K562 (cell line): ENCODE measurements at regions not wholly inside any gene's neighbourhood (a gene's known extent, or its start where the extent isn't known, plus 50 kb on each side); places are given as distances from the start of the nearest gene placed in this dataset.
A peak's percentile ranks its signal among the peaks of the same experiment; 100 is the strongest.

Experiments used
- ATAC-seq: fragments of 200-7000 bp; cut with Tn5 transposase; 3 replicates; pipeline ENCODE4 v1.9.1; 2020; ENCODE audit warnings: moderate library complexity
- BruUV-seq: library from RNA; stranded (reverse); fragments of 400-500 nt; replicated peaks from 2 replicates; lab custom pipeline; 2021; lab: Mats Ljungman, UMichigan
- CTCF ChIA-PET: fragments of 300-600 bp; formaldehyde crosslinking; extraction: SDS; loops from one replicate; lab custom pipeline; 2021; ENCODE audit warnings: low intra/inter-chr PET ratio; lab: Yijun Ruan, JAX
- POLR2A ChIA-PET: fragments of 300-600, 350-650 bp; sonication (Branson Sonifier 250); formaldehyde crosslinking; extraction: SDS; loops from one replicate; lab custom pipeline; 2021; ENCODE audit warnings: antibody characterized with exemption, inconsistent platforms; lab: Yijun Ruan, JAX
- DNase-seq, 4 experiments: peaks; one replicate each; pipeline versions ENCODE4 v3.0.0 to v3.0.0-alpha.2; 2011 to 2018; ENCODE audit warnings: low spot score in 3 of 4, mixed read lengths in 3 of 4; ENCODE audit errors: extremely low read depth in 1 of 4
- FAIRE-seq: peaks from 2 replicates; lab custom pipeline; 2011; peaks lifted over from hg19 to GRCh38; lab: Jason Lieb, UNC
- H2AFZ ChIP-seq: 2 replicates; pipeline ENCODE4 v1.6.0; 2011; ENCODE audit warnings: low read depth, low read length, control low read depth, inconsistent platforms
- H3K27ac ChIP-seq: fragments of 200-600 bp; 3 replicates; pipeline ENCODE4 v1.8.0; 2011; ENCODE audit warnings: low read depth, mild to moderate bottlenecking, control low read depth, inconsistent platforms, low read length, moderate library complexity, mixed read lengths; ENCODE audit errors: extremely low read depth
- H3K27me3 ChIP-seq, 2 experiments: fragments of 300-600 bp in 1 of 2; 2 replicates in 1 of 2; 3 replicates in 1 of 2; pipeline versions ENCODE4 v1.6.0 to v1.8.0; 2011; ENCODE audit warnings: inconsistent platforms in 2 of 2, low read length in 2 of 2, mild to moderate bottlenecking in 1 of 2, mixed read lengths in 1 of 2, moderate library complexity in 1 of 2; ENCODE audit not compliant: control insufficient read depth in 2 of 2, insufficient read depth in 2 of 2
- H3K36me3 ChIP-seq: fragments of 300-600 bp; 3 replicates; pipeline ENCODE4 v1.8.0; 2011; ENCODE audit warnings: mild to moderate bottlenecking, low read length, inconsistent platforms; ENCODE audit not compliant: control insufficient read depth, insufficient read depth
- H3K4me1 ChIP-seq, 2 experiments: fragments of 200-600 bp in 1 of 2; replicated peaks in 1 of 2; 2 replicates in 1 of 2; 3 replicates in 1 of 2; pipeline versions ENCODE4 v1.5.1 to v1.8.0; 2011; ENCODE audit warnings: inconsistent platforms in 2 of 2, low read length in 2 of 2, mild to moderate bottlenecking in 1 of 2, mixed read lengths in 1 of 2, moderate library complexity in 1 of 2; ENCODE audit not compliant: control insufficient read depth in 2 of 2, insufficient read depth in 2 of 2
- H3K4me2 ChIP-seq: 2 replicates; pipeline ENCODE4 v1.6.1; 2011; ENCODE audit warnings: low read length, control low read depth, inconsistent platforms, mixed read lengths; ENCODE audit not compliant: insufficient read depth
- H3K4me3 ChIP-seq: fragments of 200-600 bp; sonication (generic), shearing (Covaris generic); 2 replicates; pipeline ENCODE4 v1.5.1; 2016; ENCODE audit warnings: control low read depth, inconsistent platforms
- H3K79me2 ChIP-seq: fragments of 200-600 bp; 3 replicates; pipeline ENCODE4 v1.8.0; 2011; ENCODE audit warnings: low read length, inconsistent platforms; ENCODE audit not compliant: control insufficient read depth, insufficient read depth
- H3K9ac ChIP-seq, 2 experiments: 2 replicates each; pipeline versions ENCODE4 v1.6.0 to v1.6.1; 2011; ENCODE audit warnings: low read depth in 2 of 2, low read length in 2 of 2, control low read depth in 1 of 2, inconsistent platforms in 1 of 2, mild to moderate bottlenecking in 1 of 2, mixed read lengths in 1 of 2; ENCODE audit not compliant: insufficient read depth in 1 of 2
- H3K9me1 ChIP-seq: one replicate; pipeline ENCODE4 v1.6.0; 2011; ENCODE audit warnings: inconsistent platforms, mild to moderate bottlenecking, low read length, moderate library complexity; ENCODE audit not compliant: control insufficient read depth, insufficient read depth
- H3K9me3 ChIP-seq: replicated peaks from 2 replicates; pipeline ENCODE4 v1.5.1; 2011; ENCODE audit warnings: low read depth, low read length, inconsistent platforms; ENCODE audit not compliant: control insufficient read depth, insufficient read depth
- H4K20me1 ChIP-seq: replicated peaks from 2 replicates; pipeline ENCODE4 v1.6.1; 2011; ENCODE audit warnings: low read length, inconsistent platforms, mixed read lengths; ENCODE audit not compliant: control insufficient read depth, insufficient read depth
- EGR1 ChIP-seq: fragments of 450-650 bp; conservative IDR thresholded peaks from 2 replicates; pipeline ENCODE4 v1.6.1; 2017; ENCODE audit warnings: mild to moderate bottlenecking
- WGBS: fragments of 100-300 bp; shearing (Covaris generic); methylation state at CpG from one replicate; pipeline ENCODE4 v1.1.6; 2016; ENCODE audit warnings: low coverage, mixed read lengths; ENCODE audit not compliant: insufficient coverage; ENCODE audit errors: missing lambda C conversion rate; 5-methylcytosine and 5-hydroxymethylcytosine counted together
- in situ Hi-C: fragments of 300-500 bp; cut with MboI; formaldehyde crosslinking; loops from 4 replicates; pipeline ENCODE4 v1.15.0; 2018; ENCODE audit warnings: inconsistent platforms, mixed read lengths
- intact Hi-C: fragments of 100-400 bp; cut with micrococcal nuclease; formaldehyde crosslinking; loops from 2 replicates; pipeline ENCODE4 v1.14.2; 2022
- TF ChIP-seq, protein P1 (sequence below): fragments of 250-450 bp; sonication (Bioruptor Pico); IDR thresholded peaks from 2 replicates; pipeline ENCODE4 v1.5.0; 2021
- TF ChIP-seq, protein P2 (sequence below): fragments of 450-650 bp; IDR thresholded peaks from 2 replicates; pipeline ENCODE4 v1.7.1; 2018; ENCODE audit warnings: mild to moderate bottlenecking, low read depth; ENCODE audit not compliant: partially characterized antibody

DNA sequence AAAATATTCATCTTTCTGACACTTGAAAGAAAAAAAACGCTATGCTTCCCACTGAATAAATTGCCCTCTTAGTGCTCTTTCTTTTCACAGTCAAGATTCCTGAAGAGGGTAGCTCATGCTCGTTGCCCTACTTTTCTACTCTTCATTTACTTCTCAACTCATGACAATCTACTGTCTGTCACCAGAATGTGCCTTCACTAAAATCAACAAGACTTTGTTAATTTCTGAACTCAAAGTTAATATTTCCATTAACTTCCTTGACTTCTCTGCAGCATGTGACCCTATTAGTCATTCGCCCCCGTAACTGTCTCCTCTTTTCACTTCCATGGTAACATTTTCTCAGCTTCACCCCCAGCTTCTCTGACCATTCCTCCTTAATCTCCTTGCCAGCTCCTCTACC lies 98.9 kb upstream of the MAPRE2 start:
- H3K27ac ChIP-seq: no peak overlapping the region
- intact Hi-C loops (no loop called here), in situ Hi-C loops (no loop called here)
- no peak for DNase-seq
- ChIA-PET POLR2A (interaction anchor here (2.2 kb wide), 1 partner anchor 11 kb away, joined by 9 read pairs; no protein-coding TSS in a partner anchor), CTCF (no interaction called here)
- H3K9ac ChIP-seq: no peak overlapping the region
- H4K20me1 ChIP-seq: no peaks in the 10 kb centered on the region
- no peaks in the 10 kb centered on the region for H3K9me1 ChIP-seq
- H3K36me3 ChIP-seq: no peaks in the 10 kb centered on the region
- H3K79me2 ChIP-seq: no peaks in the 10 kb centered on the region
- BruUV-seq: no TSS peak
- WGBS: 0% methylated on average over 4 of the region's 4 CpGs
- no peak for FAIRE-seq
- H3K27me3 ChIP-seq: no peaks in the 10 kb centered on the region
- TF ChIP-seq, protein P1, sequence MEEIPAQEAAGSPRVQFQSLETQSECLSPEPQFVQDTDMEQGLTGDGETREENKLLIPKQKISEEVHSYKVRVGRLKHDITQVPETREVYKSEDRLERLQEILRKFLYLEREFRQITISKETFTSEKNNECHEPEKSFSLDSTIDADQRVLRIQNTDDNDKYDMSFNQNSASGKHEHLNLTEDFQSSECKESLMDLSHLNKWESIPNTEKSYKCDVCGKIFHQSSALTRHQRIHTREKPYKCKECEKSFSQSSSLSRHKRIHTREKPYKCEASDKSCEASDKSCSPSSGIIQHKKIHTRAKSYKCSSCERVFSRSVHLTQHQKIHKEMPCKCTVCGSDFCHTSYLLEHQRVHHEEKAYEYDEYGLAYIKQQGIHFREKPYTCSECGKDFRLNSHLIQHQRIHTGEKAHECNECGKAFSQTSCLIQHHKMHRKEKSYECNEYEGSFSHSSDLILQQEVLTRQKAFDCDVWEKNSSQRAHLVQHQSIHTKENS (CRISPR knock-in tag): no peak
- TF ChIP-seq, protein P2, sequence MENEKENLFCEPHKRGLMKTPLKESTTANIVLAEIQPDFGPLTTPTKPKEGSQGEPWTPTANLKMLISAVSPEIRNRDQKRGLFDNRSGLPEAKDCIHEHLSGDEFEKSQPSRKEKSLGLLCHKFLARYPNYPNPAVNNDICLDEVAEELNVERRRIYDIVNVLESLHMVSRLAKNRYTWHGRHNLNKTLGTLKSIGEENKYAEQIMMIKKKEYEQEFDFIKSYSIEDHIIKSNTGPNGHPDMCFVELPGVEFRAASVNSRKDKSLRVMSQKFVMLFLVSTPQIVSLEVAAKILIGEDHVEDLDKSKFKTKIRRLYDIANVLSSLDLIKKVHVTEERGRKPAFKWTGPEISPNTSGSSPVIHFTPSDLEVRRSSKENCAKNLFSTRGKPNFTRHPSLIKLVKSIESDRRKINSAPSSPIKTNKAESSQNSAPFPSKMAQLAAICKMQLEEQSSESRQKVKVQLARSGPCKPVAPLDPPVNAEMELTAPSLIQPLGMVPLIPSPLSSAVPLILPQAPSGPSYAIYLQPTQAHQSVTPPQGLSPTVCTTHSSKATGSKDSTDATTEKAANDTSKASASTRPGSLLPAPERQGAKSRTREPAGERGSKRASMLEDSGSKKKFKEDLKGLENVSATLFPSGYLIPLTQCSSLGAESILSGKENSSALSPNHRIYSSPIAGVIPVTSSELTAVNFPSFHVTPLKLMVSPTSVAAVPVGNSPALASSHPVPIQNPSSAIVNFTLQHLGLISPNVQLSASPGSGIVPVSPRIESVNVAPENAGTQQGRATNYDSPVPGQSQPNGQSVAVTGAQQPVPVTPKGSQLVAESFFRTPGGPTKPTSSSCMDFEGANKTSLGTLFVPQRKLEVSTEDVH: no peak
- peak; percentile 51 for TF ChIP-seq EGR1
- H3K4me2 ChIP-seq: no peak overlapping the region
- no peak overlapping the region for H3K4me3 ChIP-seq
- H2AFZ ChIP-seq: no peak overlapping the region
- H3K9me3 ChIP-seq: no peaks in the 10 kb centered on the region
- no peak for ATAC-seq
- H3K4me1 ChIP-seq: no peaks in the 10 kb centered on the region
